Natural killer cell (primary cell): ENCODE measurements at regions not wholly inside any gene's neighbourhood (a gene's known extent, or its start where the extent isn't known, plus 50 kb on each side); places are given as distances from the start of the nearest gene placed in this dataset.

Experiments
- ATAC-seq, 3 donors: fragments of 150-1000 bp in 2 of 3; fragments of 200-7000 bp in 1 of 3; cut with Tn5 transposase; 1 replicate in 1 of 3; 2 replicates in 2 of 3; pipeline ENCODE4 v1.10.0; 2021; ENCODE audit warnings: mild to moderate bottlenecking in 2 of 3, moderate library complexity in 2 of 3
- DNase-seq, 2 donors: peaks; one replicate each; pipeline versions ENCODE4 v3.0.0 to v3.0.0-alpha.2; 2013 to 2021; ENCODE audit warnings: mixed read lengths in 1 of 2
- H3K27ac ChIP-seq: one replicate; pipeline ENCODE4 v1.5.1; 2013; ENCODE audit warnings: mild to moderate bottlenecking, low read length
- H3K27me3 ChIP-seq: one replicate; pipeline ENCODE4 v1.6.1; 2013; ENCODE audit warnings: low read length; ENCODE audit not compliant: control insufficient read depth, insufficient read depth
- H3K36me3 ChIP-seq: one replicate; pipeline ENCODE4 v1.6.1; 2013; ENCODE audit warnings: low read length; ENCODE audit not compliant: control insufficient read depth, insufficient read depth
- H3K4me1 ChIP-seq: one replicate; pipeline ENCODE4 v1.6.1; 2013; ENCODE audit warnings: low read length; ENCODE audit not compliant: control insufficient read depth, insufficient read depth
- H3K4me3 ChIP-seq: one replicate; pipeline ENCODE4 v1.5.1; 2013; ENCODE audit warnings: low read length
- H3K9me3 ChIP-seq: one replicate; pipeline ENCODE4 v1.6.1; 2013; ENCODE audit warnings: low read length; ENCODE audit not compliant: control insufficient read depth, insufficient read depth
- H3K27ac Mint-ChIP-seq, 2 donors: one replicate each; pipeline ENCODE4 v1.8.0; 2022; ENCODE audit warnings: mild to moderate bottlenecking in 2 of 2, mixed read lengths in 2 of 2, moderate library complexity in 1 of 2
- H3K27me3 Mint-ChIP-seq, 2 donors: one replicate each; pipeline ENCODE4 v1.8.0; 2022; ENCODE audit warnings: low read depth in 2 of 2, mixed read lengths in 2 of 2
- H3K36me3 Mint-ChIP-seq: one replicate; pipeline ENCODE4 v1.8.0; 2022; ENCODE audit warnings: mixed read lengths
- H3K4me1 Mint-ChIP-seq, 2 donors: one replicate each; pipeline ENCODE4 v1.8.0; 2022; ENCODE audit warnings: mixed read lengths in 2 of 2
- H3K4me3 Mint-ChIP-seq: one replicate; pipeline ENCODE4 v1.8.0; 2022; ENCODE audit warnings: mild to moderate bottlenecking, moderate library complexity, mixed read lengths
- H3K9me3 Mint-ChIP-seq, 2 donors: one replicate each; pipeline ENCODE4 v1.8.0; 2022; ENCODE audit warnings: mixed read lengths in 2 of 2
- WGBS: methylation state at CpG from one replicate; pipeline ENCODE4 v1.1.7; 2013; ENCODE audit warnings: missing lambda C conversion rate; ENCODE audit not compliant: insufficient coverage; 5-methylcytosine and 5-hydroxymethylcytosine counted together
- intact Hi-C: fragments of 100-400 bp; cut with micrococcal nuclease; formaldehyde crosslinking; loops from one replicate; pipeline ENCODE4 v1.14.2; 2022
- TF ChIP-seq, protein P1 (sequence below): fragments of 200-600 bp; IDR thresholded peaks from one replicate; pipeline ENCODE4 v1.8.0; 2022; ENCODE audit warnings: antibody characterized with exemption

DNA sequence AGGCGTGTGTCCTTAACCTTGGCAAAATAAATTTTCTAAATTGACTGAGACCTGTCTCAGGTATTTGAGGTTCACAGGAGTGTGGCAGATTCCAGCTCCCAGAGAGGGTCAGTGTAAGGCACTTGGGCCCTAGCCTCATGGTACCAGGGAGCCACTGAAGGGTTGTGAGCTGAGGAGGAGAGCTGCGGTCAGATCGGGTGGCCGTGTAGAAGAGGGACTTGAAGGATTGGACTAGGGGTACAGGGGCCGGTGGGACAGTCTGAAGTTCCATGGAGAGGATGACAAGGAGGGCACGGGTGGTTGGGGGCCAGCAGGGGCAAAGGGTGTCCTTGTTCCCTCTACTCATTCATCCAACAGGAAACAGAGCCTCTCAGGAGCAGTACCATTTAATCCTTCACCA lies 327.0 kb upstream of the HS6ST1 start:
- Mint-ChIP-seq H3K27me3 (no peaks in the 10 kb centered on the region), H3K9me3 (no peaks in the 10 kb centered on the region)
- ATAC-seq, result no peak

DNA sequence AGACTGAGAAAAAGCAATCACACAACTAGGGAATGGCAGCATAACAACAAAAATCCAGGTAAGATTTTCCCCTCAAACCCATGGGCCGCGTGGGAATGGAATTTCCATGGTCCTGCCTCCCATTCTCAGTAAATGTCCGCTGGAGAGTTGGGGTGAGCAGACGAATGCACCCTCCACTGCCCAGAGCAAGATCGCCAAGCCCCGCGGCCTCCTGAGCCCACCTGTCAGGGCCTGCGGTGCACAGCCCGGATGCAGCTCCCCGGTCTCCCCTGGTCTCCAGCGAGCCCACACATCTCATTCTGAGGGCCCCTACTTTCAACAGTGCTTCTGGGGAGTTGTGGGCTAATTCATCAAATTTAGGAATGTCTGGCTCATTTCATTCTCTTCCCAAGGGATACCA lies 327.4 kb upstream of the HS6ST1 start:
- Histone ChIP-seq H3K4me1 (no peaks in the 10 kb centered on the region), H3K27me3 (no peaks in the 10 kb centered on the region), H3K36me3 (no peaks in the 10 kb centered on the region), H3K27ac (no peak overlapping the region), H3K4me3 (no peak overlapping the region), H3K9me3 (no peaks in the 10 kb centered on the region)
- no peaks in the 10 kb centered on the region for H3K36me3 Mint-ChIP-seq
- no peaks in the 10 kb centered on the region for H3K4me1 Mint-ChIP-seq
- H3K27ac Mint-ChIP-seq, result no peak overlapping the region
- H3K9me3 Mint-ChIP-seq, result no peaks in the 10 kb centered on the region
- intact Hi-C loops, result no loop called here
- no peak overlapping the region for H3K4me3 Mint-ChIP-seq
- WGBS, result 95% methylated on average over 10 of the region's 11 CpGs
- H3K27me3 Mint-ChIP-seq, result no peaks in the 10 kb centered on the region
- DNase-seq (peak in 1 of 2 donors; percentile 2), ATAC-seq (no peak)
- TF ChIP-seq, protein P1, sequence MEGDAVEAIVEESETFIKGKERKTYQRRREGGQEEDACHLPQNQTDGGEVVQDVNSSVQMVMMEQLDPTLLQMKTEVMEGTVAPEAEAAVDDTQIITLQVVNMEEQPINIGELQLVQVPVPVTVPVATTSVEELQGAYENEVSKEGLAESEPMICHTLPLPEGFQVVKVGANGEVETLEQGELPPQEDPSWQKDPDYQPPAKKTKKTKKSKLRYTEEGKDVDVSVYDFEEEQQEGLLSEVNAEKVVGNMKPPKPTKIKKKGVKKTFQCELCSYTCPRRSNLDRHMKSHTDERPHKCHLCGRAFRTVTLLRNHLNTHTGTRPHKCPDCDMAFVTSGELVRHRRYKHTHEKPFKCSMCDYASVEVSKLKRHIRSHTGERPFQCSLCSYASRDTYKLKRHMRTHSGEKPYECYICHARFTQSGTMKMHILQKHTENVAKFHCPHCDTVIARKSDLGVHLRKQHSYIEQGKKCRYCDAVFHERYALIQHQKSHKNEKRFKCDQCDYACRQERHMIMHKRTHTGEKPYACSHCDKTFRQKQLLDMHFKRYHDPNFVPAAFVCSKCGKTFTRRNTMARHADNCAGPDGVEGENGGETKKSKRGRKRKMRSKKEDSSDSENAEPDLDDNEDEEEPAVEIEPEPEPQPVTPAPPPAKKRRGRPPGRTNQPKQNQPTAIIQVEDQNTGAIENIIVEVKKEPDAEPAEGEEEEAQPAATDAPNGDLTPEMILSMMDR, result no peak

More for the DNA sequence above, 327.0 kb upstream of the HS6ST1 start:
- Mint-ChIP-seq H3K27ac (no peak overlapping the region), H3K36me3 (no peaks in the 10 kb centered on the region), H3K4me3 (no peak overlapping the region), H3K4me1 (no peaks in the 10 kb centered on the region)
- TF ChIP-seq, protein P1, result no peak
- 88% methylated on average over 6 of the region's 6 CpGs for WGBS
- H3K4me1 ChIP-seq, result no peaks in the 10 kb centered on the region
- H3K36me3 ChIP-seq, result no peaks in the 10 kb centered on the region
- no peak for DNase-seq
- no peaks in the 10 kb centered on the region for H3K9me3 ChIP-seq
- no peak overlapping the region for H3K27ac ChIP-seq
- H3K27me3 ChIP-seq, result no peaks in the 10 kb centered on the region
- H3K4me3 ChIP-seq, result no peak overlapping the region
- intact Hi-C loops, result no loop called here

DNA sequence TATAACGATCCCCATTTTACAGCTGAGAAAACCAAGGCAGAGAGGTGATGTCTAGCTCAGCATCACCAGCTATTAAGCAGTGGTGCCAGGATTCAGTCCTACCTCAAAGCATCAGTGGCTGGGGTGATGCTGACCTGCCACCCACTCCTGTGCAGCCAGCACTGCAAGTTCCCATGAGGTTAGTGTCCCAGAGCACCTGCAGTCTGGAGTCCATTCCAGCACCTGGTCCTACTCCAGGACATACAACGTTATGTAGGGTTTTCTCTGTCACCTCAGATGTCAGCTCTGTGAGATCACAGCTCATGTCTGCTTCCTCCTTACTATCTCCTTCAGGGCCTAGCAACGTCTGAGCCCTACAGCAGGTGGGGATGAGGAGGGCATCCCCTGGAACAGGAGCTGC lies 328.0 kb upstream of the HS6ST1 start:
- 65% methylated on average over 3 of the region's 3 CpGs for WGBS
- peak in 1 of 3 donors; percentile 18 for ATAC-seq

DNA sequence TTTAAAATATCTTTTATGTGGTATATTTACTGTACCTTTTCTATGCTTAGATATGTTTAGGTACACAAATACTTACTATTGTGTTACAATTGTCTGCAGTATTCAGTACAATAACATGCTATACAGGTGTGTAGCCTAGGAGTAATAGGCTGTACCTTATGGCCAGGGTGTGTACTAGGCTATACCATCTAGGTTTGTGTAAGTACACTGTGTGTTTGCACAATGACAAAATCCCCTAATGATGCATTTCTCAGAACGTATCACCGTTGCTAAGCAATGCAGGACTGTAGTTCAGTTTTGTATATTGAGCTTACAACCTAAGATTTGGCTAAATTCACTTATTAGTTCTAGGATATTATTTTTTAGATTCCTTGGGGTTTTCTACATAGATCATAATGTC lies 332.3 kb upstream of the HS6ST1 start:
- H3K9me3 ChIP-seq, result no peaks in the 10 kb centered on the region

More for the DNA sequence above, 328.0 kb upstream of the HS6ST1 start:
- no peaks in the 10 kb centered on the region for H3K4me1 ChIP-seq
- H3K9me3 ChIP-seq, result no peaks in the 10 kb centered on the region
- Mint-ChIP-seq H3K4me3 (no peak overlapping the region), H3K9me3 (no peaks in the 10 kb centered on the region), H3K4me1 (no peaks in the 10 kb centered on the region), H3K36me3 (no peaks in the 10 kb centered on the region), H3K27ac (no peak overlapping the region), H3K27me3 (no peaks in the 10 kb centered on the region)
- H3K27me3 ChIP-seq, result no peaks in the 10 kb centered on the region
- DNase-seq, result peak in 1 of 2 donors; percentile 9
- intact Hi-C loops, result no loop called here
- TF ChIP-seq, protein P1, result no peak
- no peak overlapping the region for H3K27ac ChIP-seq
- H3K36me3 ChIP-seq, result no peaks in the 10 kb centered on the region
- H3K4me3 ChIP-seq, result no peak overlapping the region

More for the DNA sequence above, 332.3 kb upstream of the HS6ST1 start:
- Histone ChIP-seq H3K4me3 (no peak overlapping the region), H3K27me3 (no peaks in the 10 kb centered on the region), H3K27ac (no peak overlapping the region), H3K36me3 (no peaks in the 10 kb centered on the region), H3K4me1 (no peaks in the 10 kb centered on the region)
- H3K4me1 Mint-ChIP-seq, result peaks cover 6 to 16% of the 10 kb centered on the region in 2 donors
- H3K9me3 Mint-ChIP-seq, result no peaks in the 10 kb centered on the region
- TF ChIP-seq, protein P1, result no peak
- H3K4me3 Mint-ChIP-seq, result no peak overlapping the region
- no peaks in the 10 kb centered on the region for H3K27me3 Mint-ChIP-seq
- no peak overlapping the region for H3K27ac Mint-ChIP-seq
- ATAC-seq (no peak), DNase-seq (no peak)
- intact Hi-C loops, result no loop called here
- no peaks in the 10 kb centered on the region for H3K36me3 Mint-ChIP-seq
- WGBS, result 86% methylated on average over 2 of the region's 2 CpGs
